MCF 10A (cell line): ENCODE measurements at regions not wholly inside any gene's neighbourhood (a gene's known extent, or its start where the extent isn't known, plus 50 kb on each side); places are given as distances from the start of the nearest gene placed in this dataset.

Experiments used
- BruUV-seq: library from RNA; stranded (reverse); fragments of 400-500 nt; replicated peaks from 2 replicates; lab custom pipeline; 2021; lab: Mats Ljungman, UMichigan
- CTCF ChIA-PET: fragments of 300-600 bp; sonication (Branson Sonifier 250); formaldehyde crosslinking; extraction: SDS; loops from one replicate; lab custom pipeline; 2021; ENCODE audit warnings: antibody characterized with exemption, inconsistent platforms; lab: Yijun Ruan, JAX
- POLR2A ChIA-PET: fragments of 300-600, 350-650 bp; sonication (Branson Sonifier 250); formaldehyde crosslinking; extraction: SDS; loops from one replicate; lab custom pipeline; 2020; ENCODE audit warnings: antibody characterized with exemption, inconsistent platforms; lab: Yijun Ruan, JAX
- DNase-seq: peaks from one replicate; pipeline ENCODE4 v3.0.0-alpha.2; 2018; ENCODE audit not compliant: unreplicated experiment
- H3K27ac Mint-ChIP-seq: one replicate; pipeline ENCODE4 v1.8.0; 2022; ENCODE audit warnings: mild to moderate bottlenecking, low read depth, mixed read lengths; ENCODE audit not compliant: unreplicated experiment
- H3K27me3 Mint-ChIP-seq: one replicate; pipeline ENCODE4 v1.8.0; 2022; ENCODE audit warnings: mixed read lengths; ENCODE audit not compliant: insufficient read depth, unreplicated experiment
- H3K36me3 Mint-ChIP-seq: one replicate; pipeline ENCODE4 v1.8.0; 2022; ENCODE audit warnings: mild to moderate bottlenecking, moderate library complexity, mixed read lengths; ENCODE audit not compliant: insufficient read depth, unreplicated experiment
- H3K4me1 Mint-ChIP-seq: one replicate; pipeline ENCODE4 v1.8.0; 2022; ENCODE audit warnings: mixed read lengths; ENCODE audit not compliant: insufficient read depth, unreplicated experiment
- H3K4me3 Mint-ChIP-seq: one replicate; pipeline ENCODE4 v1.8.0; 2022; ENCODE audit warnings: mild to moderate bottlenecking, moderate library complexity, mixed read lengths; ENCODE audit not compliant: unreplicated experiment
- H3K9me3 Mint-ChIP-seq: one replicate; pipeline ENCODE4 v1.8.0; 2022; ENCODE audit warnings: mixed read lengths; ENCODE audit not compliant: unreplicated experiment
- intact Hi-C: fragments of 100-400 bp; cut with micrococcal nuclease; formaldehyde crosslinking; loops from 2 replicates; pipeline ENCODE4 v1.14.1; 2022
- TF ChIP-seq, protein P1 (sequence below): fragments of 200-600 bp; IDR thresholded peaks from one replicate; pipeline ENCODE4 v1.8.0; 2022; ENCODE audit warnings: antibody characterized with exemption, mild to moderate bottlenecking; ENCODE audit not compliant: unreplicated experiment

DNA sequence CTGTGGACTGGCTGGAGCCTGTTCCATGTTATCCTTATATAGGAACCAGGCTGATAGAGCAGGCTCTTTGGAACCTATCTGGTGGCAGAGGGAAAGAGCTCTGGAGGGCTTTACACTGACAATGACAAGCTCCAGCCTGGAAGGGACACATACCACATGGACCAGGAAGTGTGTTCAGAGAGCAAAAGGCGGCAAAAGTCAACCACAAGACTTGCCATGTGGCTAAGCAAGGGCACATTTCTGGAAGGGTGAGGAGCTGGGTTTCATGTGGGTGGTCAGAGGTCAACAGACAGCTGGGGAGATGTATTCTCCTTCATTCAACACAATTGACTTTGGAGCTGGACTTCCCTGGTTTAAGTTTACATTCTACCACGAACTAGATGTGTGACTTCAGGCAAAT is 325.2 kb downstream of the DYSF start:
- POLR2A ChIA-PET: no interaction called here

GRCh38 chr2:71777946-71778345 is 324.6 kb downstream of the DYSF start:
- ChIA-PET CTCF (interaction anchor here (0.7 to 1.5 kb wide), 3 partner anchors 159 to 360 kb away, joined by 3 read pairs; no protein-coding TSS in a partner anchor), POLR2A (no interaction called here)
- TF ChIP-seq, protein P1, sequence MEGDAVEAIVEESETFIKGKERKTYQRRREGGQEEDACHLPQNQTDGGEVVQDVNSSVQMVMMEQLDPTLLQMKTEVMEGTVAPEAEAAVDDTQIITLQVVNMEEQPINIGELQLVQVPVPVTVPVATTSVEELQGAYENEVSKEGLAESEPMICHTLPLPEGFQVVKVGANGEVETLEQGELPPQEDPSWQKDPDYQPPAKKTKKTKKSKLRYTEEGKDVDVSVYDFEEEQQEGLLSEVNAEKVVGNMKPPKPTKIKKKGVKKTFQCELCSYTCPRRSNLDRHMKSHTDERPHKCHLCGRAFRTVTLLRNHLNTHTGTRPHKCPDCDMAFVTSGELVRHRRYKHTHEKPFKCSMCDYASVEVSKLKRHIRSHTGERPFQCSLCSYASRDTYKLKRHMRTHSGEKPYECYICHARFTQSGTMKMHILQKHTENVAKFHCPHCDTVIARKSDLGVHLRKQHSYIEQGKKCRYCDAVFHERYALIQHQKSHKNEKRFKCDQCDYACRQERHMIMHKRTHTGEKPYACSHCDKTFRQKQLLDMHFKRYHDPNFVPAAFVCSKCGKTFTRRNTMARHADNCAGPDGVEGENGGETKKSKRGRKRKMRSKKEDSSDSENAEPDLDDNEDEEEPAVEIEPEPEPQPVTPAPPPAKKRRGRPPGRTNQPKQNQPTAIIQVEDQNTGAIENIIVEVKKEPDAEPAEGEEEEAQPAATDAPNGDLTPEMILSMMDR: no peak
- BruUV-seq: no TSS peak
- H3K9me3 Mint-ChIP-seq: peaks cover 6% of the 10 kb centered on the region
- no peaks in the 10 kb centered on the region for H3K36me3 Mint-ChIP-seq
- no peak overlapping the region for H3K27ac Mint-ChIP-seq
- intact Hi-C loops: no loop called here
- no peak overlapping the region for H3K4me3 Mint-ChIP-seq
- DNase-seq: no peak
- peaks cover 16% of the 10 kb centered on the region for H3K27me3 Mint-ChIP-seq
- H3K4me1 Mint-ChIP-seq: peaks cover under 1% of the 10 kb centered on the region

More for the DNA sequence above, 325.2 kb downstream of the DYSF start:
- Mint-ChIP-seq H3K4me3 (no peak overlapping the region), H3K9me3 (peaks cover 4% of the 10 kb centered on the region), H3K4me1 (peaks cover 7% of the 10 kb centered on the region), H3K27me3 (peaks cover 16% of the 10 kb centered on the region), H3K36me3 (no peaks in the 10 kb centered on the region), H3K27ac (no peak overlapping the region)
- no peak for DNase-seq
- BruUV-seq: no TSS peak
- TF ChIP-seq, protein P1: no peak
- CTCF ChIA-PET: interaction anchor here (0.7 to 1.5 kb wide), 7 partner anchors 15 to 359 kb away, joined by 3 read pairs; no protein-coding TSS in a partner anchor
- intact Hi-C loops: no loop called here

DNA sequence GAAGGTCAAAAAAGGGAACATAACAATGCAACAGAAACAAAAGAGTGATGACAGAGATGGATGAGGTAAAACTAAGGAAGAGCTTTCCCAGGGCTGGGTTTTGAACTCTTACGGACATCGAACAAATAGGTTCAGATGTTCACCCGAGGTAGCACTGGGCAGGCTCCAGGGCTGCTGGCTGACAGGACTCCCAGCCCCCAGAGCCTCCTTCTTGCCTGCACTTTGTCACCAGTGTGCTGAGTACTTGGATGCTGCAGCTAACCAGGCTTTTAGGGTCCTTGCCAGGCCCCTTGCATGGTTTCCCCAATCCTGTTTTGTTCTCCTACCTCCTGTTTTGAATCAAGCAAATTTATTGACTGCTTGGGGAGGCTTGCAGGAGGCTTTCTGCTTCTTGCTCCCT is 322.9 kb downstream of the DYSF start:
- no peaks in the 10 kb centered on the region for H3K36me3 Mint-ChIP-seq
- no peak for DNase-seq
- H3K4me1 Mint-ChIP-seq: no peaks in the 10 kb centered on the region
- intact Hi-C loops: no loop called here
- no TSS peak for BruUV-seq
- H3K9me3 Mint-ChIP-seq: peaks cover 6% of the 10 kb centered on the region
- peaks cover 9% of the 10 kb centered on the region for H3K27me3 Mint-ChIP-seq
- no peak overlapping the region for H3K27ac Mint-ChIP-seq
- POLR2A ChIA-PET: no interaction called here
- TF ChIP-seq, protein P1: no peak
- CTCF ChIA-PET: no interaction called here
- H3K4me3 Mint-ChIP-seq: no peak overlapping the region

DNA sequence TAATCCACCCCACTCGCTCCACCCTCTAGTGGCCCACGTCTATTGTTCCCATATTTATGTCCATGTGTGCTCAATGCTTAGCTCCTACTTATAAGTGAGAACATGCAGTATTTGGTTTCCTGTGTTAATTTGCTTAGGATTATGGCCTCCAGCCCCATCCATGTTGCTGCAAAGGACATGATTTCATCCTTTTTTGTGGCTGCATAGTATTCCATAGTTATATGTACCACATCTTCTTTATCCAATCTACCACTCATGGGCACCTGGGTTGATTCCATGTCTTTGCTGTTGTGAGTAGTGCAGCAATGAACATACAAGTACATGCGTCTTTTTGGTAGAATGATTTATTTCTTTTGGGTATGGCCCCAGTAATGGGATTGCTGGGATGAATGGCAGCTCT is 319.9 kb downstream of the DYSF start:
- TF ChIP-seq, protein P1: no peak
- Mint-ChIP-seq H3K4me1 (no peaks in the 10 kb centered on the region), H3K27ac (no peak overlapping the region), H3K9me3 (peaks cover 6% of the 10 kb centered on the region), H3K4me3 (no peak overlapping the region), H3K27me3 (no peaks in the 10 kb centered on the region), H3K36me3 (no peaks in the 10 kb centered on the region)
- BruUV-seq: no TSS peak
- intact Hi-C loops: no loop called here
- ChIA-PET POLR2A (no interaction called here), CTCF (interaction anchor here (0.9 kb wide), 1 partner anchor 163 kb away, joined by 3 read pairs; no protein-coding TSS in a partner anchor)
- DNase-seq: no peak
